K562 (cell line): ENCODE measurements at regions not wholly inside any gene's neighbourhood (a gene's known extent, or its start where the extent isn't known, plus 50 kb on each side); places are given as distances from the start of the nearest gene placed in this dataset.

ENCODE experiments used
- ATAC-seq: fragments of 200-7000 bp; cut with Tn5 transposase; 3 replicates; pipeline ENCODE4 v1.9.1; 2020; ENCODE audit warnings: moderate library complexity
- BruUV-seq: library from RNA; stranded (reverse); fragments of 400-500 nt; replicated peaks from 2 replicates; lab custom pipeline; 2021; lab: Mats Ljungman, UMichigan
- CTCF ChIA-PET: fragments of 300-600 bp; formaldehyde crosslinking; extraction: SDS; loops from one replicate; lab custom pipeline; 2021; ENCODE audit warnings: low intra/inter-chr PET ratio; lab: Yijun Ruan, JAX
- POLR2A ChIA-PET: fragments of 300-600, 350-650 bp; sonication (Branson Sonifier 250); formaldehyde crosslinking; extraction: SDS; loops from one replicate; lab custom pipeline; 2021; ENCODE audit warnings: antibody characterized with exemption, inconsistent platforms; lab: Yijun Ruan, JAX
- DNase-seq, 4 experiments: peaks; one replicate each; pipeline versions ENCODE4 v3.0.0 to v3.0.0-alpha.2; 2011 to 2018; ENCODE audit warnings: low spot score in 3 of 4, mixed read lengths in 3 of 4; ENCODE audit errors: extremely low read depth in 1 of 4
- FAIRE-seq: peaks from 2 replicates; lab custom pipeline; 2011; peaks lifted over from hg19 to GRCh38; lab: Jason Lieb, UNC
- H2AFZ ChIP-seq: 2 replicates; pipeline ENCODE4 v1.6.0; 2011; ENCODE audit warnings: low read depth, low read length, control low read depth, inconsistent platforms
- H3K27ac ChIP-seq: fragments of 200-600 bp; 3 replicates; pipeline ENCODE4 v1.8.0; 2011; ENCODE audit warnings: low read depth, mild to moderate bottlenecking, control low read depth, inconsistent platforms, low read length, moderate library complexity, mixed read lengths; ENCODE audit errors: extremely low read depth
- H3K27me3 ChIP-seq, 2 experiments: fragments of 300-600 bp in 1 of 2; 2 replicates in 1 of 2; 3 replicates in 1 of 2; pipeline versions ENCODE4 v1.6.0 to v1.8.0; 2011; ENCODE audit warnings: inconsistent platforms in 2 of 2, low read length in 2 of 2, mild to moderate bottlenecking in 1 of 2, mixed read lengths in 1 of 2, moderate library complexity in 1 of 2; ENCODE audit not compliant: control insufficient read depth in 2 of 2, insufficient read depth in 2 of 2
- H3K36me3 ChIP-seq: fragments of 300-600 bp; 3 replicates; pipeline ENCODE4 v1.8.0; 2011; ENCODE audit warnings: mild to moderate bottlenecking, low read length, inconsistent platforms; ENCODE audit not compliant: control insufficient read depth, insufficient read depth
- H3K4me1 ChIP-seq, 2 experiments: fragments of 200-600 bp in 1 of 2; replicated peaks in 1 of 2; 2 replicates in 1 of 2; 3 replicates in 1 of 2; pipeline versions ENCODE4 v1.5.1 to v1.8.0; 2011; ENCODE audit warnings: inconsistent platforms in 2 of 2, low read length in 2 of 2, mild to moderate bottlenecking in 1 of 2, mixed read lengths in 1 of 2, moderate library complexity in 1 of 2; ENCODE audit not compliant: control insufficient read depth in 2 of 2, insufficient read depth in 2 of 2
- H3K4me2 ChIP-seq: 2 replicates; pipeline ENCODE4 v1.6.1; 2011; ENCODE audit warnings: low read length, control low read depth, inconsistent platforms, mixed read lengths; ENCODE audit not compliant: insufficient read depth
- H3K4me3 ChIP-seq: fragments of 200-600 bp; sonication (generic), shearing (Covaris generic); 2 replicates; pipeline ENCODE4 v1.5.1; 2016; ENCODE audit warnings: control low read depth, inconsistent platforms
- H3K79me2 ChIP-seq: fragments of 200-600 bp; 3 replicates; pipeline ENCODE4 v1.8.0; 2011; ENCODE audit warnings: low read length, inconsistent platforms; ENCODE audit not compliant: control insufficient read depth, insufficient read depth
- H3K9ac ChIP-seq, 2 experiments: 2 replicates each; pipeline versions ENCODE4 v1.6.0 to v1.6.1; 2011; ENCODE audit warnings: low read depth in 2 of 2, low read length in 2 of 2, control low read depth in 1 of 2, inconsistent platforms in 1 of 2, mild to moderate bottlenecking in 1 of 2, mixed read lengths in 1 of 2; ENCODE audit not compliant: insufficient read depth in 1 of 2
- H3K9me1 ChIP-seq: one replicate; pipeline ENCODE4 v1.6.0; 2011; ENCODE audit warnings: inconsistent platforms, mild to moderate bottlenecking, low read length, moderate library complexity; ENCODE audit not compliant: control insufficient read depth, insufficient read depth
- H3K9me3 ChIP-seq: replicated peaks from 2 replicates; pipeline ENCODE4 v1.5.1; 2011; ENCODE audit warnings: low read depth, low read length, inconsistent platforms; ENCODE audit not compliant: control insufficient read depth, insufficient read depth
- H4K20me1 ChIP-seq: replicated peaks from 2 replicates; pipeline ENCODE4 v1.6.1; 2011; ENCODE audit warnings: low read length, inconsistent platforms, mixed read lengths; ENCODE audit not compliant: control insufficient read depth, insufficient read depth
- BMI1 ChIP-seq: fragments of 150-350 bp; IDR thresholded peaks from 2 replicates; pipeline ENCODE4 v1.6.1; 2014; ENCODE audit warnings: low read length
- FOXA3 ChIP-seq, 2 experiments: fragments of 450-650 bp in 1 of 2; sonication (generic) in 1 of 2; formaldehyde crosslinking; IDR thresholded peaks in 1 of 2; conservative IDR thresholded peaks in 1 of 2; 2 replicates each; pipeline versions ENCODE4 v1.4.0 to v1.8.0; 2020 to 2022; ENCODE audit warnings: mild to moderate bottlenecking in 2 of 2, missing genetic modification reagents in 1 of 2
- FOXK1 ChIP-seq: sonication (generic); formaldehyde crosslinking; IDR thresholded peaks from 2 replicates; pipeline ENCODE4 v1.8.0; 2022; ENCODE audit warnings: missing genetic modification reagents, mild to moderate bottlenecking, borderline replicate concordance
- HMG20B ChIP-seq: fragments of 250-450 bp; sonication (Bioruptor Pico); IDR thresholded peaks from 2 replicates; pipeline ENCODE4 v1.5.0; 2021; ENCODE audit warnings: mild to moderate bottlenecking
- TBP ChIP-seq: optimal IDR thresholded peaks from 2 replicates; pipeline ENCODE3; 2011; ENCODE audit warnings: low read depth, low read length, improper control_type of control experiment
- TEAD4 ChIP-seq, 2 experiments: sonication (generic) in 1 of 2; formaldehyde crosslinking in 1 of 2; IDR thresholded peaks; 2 replicates each; pipeline versions ENCODE4 v1.6.1 to v1.8.0; 2012 to 2022; ENCODE audit warnings: borderline replicate concordance in 1 of 2, inconsistent platforms in 1 of 2, low read length in 1 of 2, mild to moderate bottlenecking in 1 of 2, missing genetic modification reagents in 1 of 2
- ZBTB1 ChIP-seq: sonication (generic); formaldehyde crosslinking; IDR thresholded peaks from 2 replicates; pipeline ENCODE4 v1.8.1; 2023; ENCODE audit warnings: missing genetic modification reagents, low read depth, mild to moderate bottlenecking, borderline replicate concordance
- ZFPM2 ChIP-seq: fragments of 250-450 bp; sonication (Bioruptor Pico); IDR thresholded peaks from 2 replicates; pipeline ENCODE4 v1.5.1; 2022; ENCODE audit warnings: mild to moderate bottlenecking
- ZNF764 ChIP-seq: fragments of 250-450 bp; sonication (Bioruptor Pico); IDR thresholded peaks from 2 replicates; pipeline ENCODE4 v1.4.0; 2020; ENCODE audit warnings: low read depth, mild to moderate bottlenecking, moderate library complexity
- WGBS: fragments of 100-300 bp; shearing (Covaris generic); methylation state at CpG from one replicate; pipeline ENCODE4 v1.1.6; 2016; ENCODE audit warnings: low coverage, mixed read lengths; ENCODE audit not compliant: insufficient coverage; ENCODE audit errors: missing lambda C conversion rate; 5-methylcytosine and 5-hydroxymethylcytosine counted together
- in situ Hi-C: fragments of 300-500 bp; cut with MboI; formaldehyde crosslinking; loops from 4 replicates; pipeline ENCODE4 v1.15.0; 2018; ENCODE audit warnings: inconsistent platforms, mixed read lengths
- intact Hi-C: fragments of 100-400 bp; cut with micrococcal nuclease; formaldehyde crosslinking; loops from 2 replicates; pipeline ENCODE4 v1.14.2; 2022
- TF ChIP-seq, protein P1 (sequence below): sonication (generic); formaldehyde crosslinking; IDR thresholded peaks from 2 replicates; pipeline ENCODE4 v1.8.1; 2023; ENCODE audit warnings: mild to moderate bottlenecking, missing genetic modification reagents, moderate library complexity

DNA sequence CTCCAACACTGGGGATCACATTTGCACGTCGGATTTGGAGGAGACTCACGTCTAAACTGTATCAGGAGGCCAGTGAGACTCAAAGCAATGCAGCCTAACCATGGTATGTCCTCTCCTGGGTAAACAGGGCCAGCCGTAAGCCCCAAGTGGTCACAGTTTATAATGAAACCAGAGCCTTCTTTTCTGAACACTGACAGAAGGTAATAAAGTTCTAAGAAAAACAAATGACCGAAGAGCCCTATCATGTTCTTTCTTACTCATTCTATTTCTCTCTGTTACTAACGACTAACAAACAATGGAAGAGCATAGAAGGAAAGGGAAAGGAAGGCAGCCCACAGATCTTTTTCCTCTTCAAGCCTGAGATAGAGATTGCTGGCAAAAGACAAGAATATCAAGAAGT, 796.8 kb upstream of the SOX11 start:
- ATAC-seq (no peak), DNase-seq (no peak), FAIRE-seq (no peak)
- Histone ChIP-seq H3K27me3 (no peaks in the 10 kb centered on the region), H3K4me1 (no peaks in the 10 kb centered on the region), H3K9me3 (no peaks in the 10 kb centered on the region), H3K36me3 (no peaks in the 10 kb centered on the region), H3K9me1 (no peaks in the 10 kb centered on the region), H3K9ac (no peak overlapping the region), H3K4me2 (no peak overlapping the region), H3K79me2 (no peaks in the 10 kb centered on the region), H4K20me1 (no peaks in the 10 kb centered on the region), H2AFZ (no peak overlapping the region), H3K27ac (no peak overlapping the region), H3K4me3 (no peak overlapping the region)
- in situ Hi-C loops, result no loop called here
- ChIA-PET POLR2A (no interaction called here), CTCF (no interaction called here)
- intact Hi-C loops, result no loop called here
- WGBS, result 1% methylated on average over 6 of the region's 6 CpGs
- BruUV-seq, result no TSS peak
- no peak for TF ChIP-seq BMI1
- TF ChIP-seq, protein P1, sequence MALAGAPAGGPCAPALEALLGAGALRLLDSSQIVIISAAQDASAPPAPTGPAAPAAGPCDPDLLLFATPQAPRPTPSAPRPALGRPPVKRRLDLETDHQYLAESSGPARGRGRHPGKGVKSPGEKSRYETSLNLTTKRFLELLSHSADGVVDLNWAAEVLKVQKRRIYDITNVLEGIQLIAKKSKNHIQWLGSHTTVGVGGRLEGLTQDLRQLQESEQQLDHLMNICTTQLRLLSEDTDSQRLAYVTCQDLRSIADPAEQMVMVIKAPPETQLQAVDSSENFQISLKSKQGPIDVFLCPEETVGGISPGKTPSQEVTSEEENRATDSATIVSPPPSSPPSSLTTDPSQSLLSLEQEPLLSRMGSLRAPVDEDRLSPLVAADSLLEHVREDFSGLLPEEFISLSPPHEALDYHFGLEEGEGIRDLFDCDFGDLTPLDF (CRISPR knock-in tag), result no peak
- no peak for TF ChIP-seq TBP
- no peak for TF ChIP-seq TEAD4 (IDR thresholded peaks at IDR 0.05; ENCODE audit: low read length)
- TF ChIP-seq TEAD4 (CRISPR knock-in tag; IDR thresholded peaks at IDR 0.05; ENCODE audit: borderline replicate concordance), result no peak
- no peak for TF ChIP-seq FOXA3 (CRISPR knock-in tag; conservative IDR thresholded peaks at IDR 0.05 in 1 of 2, IDR thresholded peaks at IDR 0.05 in 1 of 2)
- no peak for TF ChIP-seq ZNF764 (CRISPR knock-in tag)
- TF ChIP-seq FOXK1 (CRISPR knock-in tag), result no peak
- no peak for TF ChIP-seq ZBTB1 (CRISPR knock-in tag)
- TF ChIP-seq ZFPM2 (CRISPR knock-in tag), result no peak
- TF ChIP-seq HMG20B (CRISPR knock-in tag), result no peak
